HepG2 (cell line): ENCODE measurements at regions not wholly inside any gene's neighbourhood (a gene's known extent, or its start where the extent isn't known, plus 50 kb on each side); places are given as distances from the start of the nearest gene placed in this dataset.

Experiments
- AKNA ChIP-seq: sonication (generic); formaldehyde crosslinking; IDR thresholded peaks from 2 replicates; pipeline ENCODE4 v1.4.0; 2020; ENCODE audit warnings: missing genetic modification reagents, borderline replicate concordance
- ATF2 ChIP-seq: sonication (generic); formaldehyde crosslinking; IDR thresholded peaks from 2 replicates; pipeline ENCODE4 v1.4.0; 2020; ENCODE audit warnings: missing genetic modification reagents
- ATM ChIP-seq: fragments of 450-650 bp; IDR thresholded peaks from 2 replicates; pipeline ENCODE4 v1.7.1; 2017; ENCODE audit warnings: mild to moderate bottlenecking, borderline replicate concordance
- BRCA1 ChIP-seq: sonication (generic); formaldehyde crosslinking; IDR thresholded peaks from 2 replicates; pipeline ENCODE4 v1.4.0; 2020; ENCODE audit warnings: missing genetic modification reagents
- CC2D1A ChIP-seq: sonication (generic); formaldehyde crosslinking; IDR thresholded peaks from 2 replicates; pipeline ENCODE4 v1.8.1; 2023; ENCODE audit warnings: mild to moderate bottlenecking, missing genetic modification reagents
- GMEB1 ChIP-seq: sonication (generic); formaldehyde crosslinking; IDR thresholded peaks from 2 replicates; pipeline ENCODE4 v1.5.1; 2020; ENCODE audit warnings: missing genetic modification reagents, mild to moderate bottlenecking, borderline replicate concordance
- MLLT10 ChIP-seq: sonication (generic); formaldehyde crosslinking; IDR thresholded peaks from 2 replicates; pipeline ENCODE4 v1.4.0; 2020; ENCODE audit warnings: missing genetic modification reagents
- NFKB2 ChIP-seq: sonication (generic); formaldehyde crosslinking; IDR thresholded peaks from 2 replicates; pipeline ENCODE4 v1.4.0; 2020; ENCODE audit warnings: missing genetic modification reagents, borderline replicate concordance
- PBX3 ChIP-seq: sonication (generic); formaldehyde crosslinking; IDR thresholded peaks from 2 replicates; pipeline ENCODE4 v1.8.1; 2023; ENCODE audit warnings: missing genetic modification reagents, inconsistent platforms, borderline replicate concordance
- PHB2 ChIP-seq: fragments of 450-650 bp; IDR thresholded peaks from 2 replicates; pipeline ENCODE4 v1.6.1; 2018; ENCODE audit not compliant: partially characterized antibody
- PRMT3 ChIP-seq: sonication (generic); formaldehyde crosslinking; IDR thresholded peaks from 2 replicates; pipeline ENCODE4 v1.8.1; 2022; ENCODE audit warnings: low read depth, mild to moderate bottlenecking, moderate library complexity, missing genetic modification reagents, borderline replicate concordance
- SIX4 ChIP-seq: sonication (generic); formaldehyde crosslinking; IDR thresholded peaks from 2 replicates; pipeline ENCODE4 v1.4.0; 2020; ENCODE audit warnings: missing genetic modification reagents
- ZC3H4 ChIP-seq: sonication (generic); formaldehyde crosslinking; IDR thresholded peaks from 2 replicates; pipeline ENCODE4 v1.4.0; 2020; ENCODE audit warnings: missing genetic modification reagents, borderline replicate concordance
- ZNF12 ChIP-seq: sonication (generic); formaldehyde crosslinking; IDR thresholded peaks from 2 replicates; pipeline ENCODE4 v1.5.0; 2020; ENCODE audit warnings: missing genetic modification reagents
- ZNF207 ChIP-seq: fragments of 450-650 bp; IDR thresholded peaks from 2 replicates; pipeline ENCODE4 v1.6.1; 2016; ENCODE audit warnings: antibody characterized with exemption, borderline replicate concordance
- ZNF260 ChIP-seq: sonication (generic); formaldehyde crosslinking; IDR thresholded peaks from 2 replicates; pipeline ENCODE4 v1.4.0; 2020; ENCODE audit warnings: missing genetic modification reagents, low read depth, mild to moderate bottlenecking, borderline replicate concordance
- ZNF562 ChIP-seq: sonication (generic); formaldehyde crosslinking; IDR thresholded peaks from 2 replicates; pipeline ENCODE4 v1.8.0; 2022; ENCODE audit warnings: missing genetic modification reagents, borderline replicate concordance
- ZNF569 ChIP-seq: sonication (generic); formaldehyde crosslinking; IDR thresholded peaks from 2 replicates; pipeline ENCODE4 v1.5.0; 2020; ENCODE audit warnings: mild to moderate bottlenecking, missing genetic modification reagents, moderate library complexity, borderline replicate concordance
- ZNF747 ChIP-seq: sonication (generic); formaldehyde crosslinking; IDR thresholded peaks from 2 replicates; pipeline ENCODE4 v1.8.1; 2023; ENCODE audit warnings: missing genetic modification reagents, mild to moderate bottlenecking, borderline replicate concordance
- ZNF768 ChIP-seq: sonication (generic); formaldehyde crosslinking; IDR thresholded peaks from 2 replicates; pipeline ENCODE4 v1.4.0; 2020; ENCODE audit warnings: missing genetic modification reagents
- ZNF788 ChIP-seq: sonication (generic); formaldehyde crosslinking; IDR thresholded peaks from 2 replicates; pipeline ENCODE4 v1.5.0; 2020; ENCODE audit warnings: mild to moderate bottlenecking, missing genetic modification reagents, borderline replicate concordance
- ZSCAN25 ChIP-seq: sonication (generic); formaldehyde crosslinking; IDR thresholded peaks from 2 replicates; pipeline ENCODE4 v1.8.0; 2022; ENCODE audit warnings: mild to moderate bottlenecking, missing genetic modification reagents

GRCh38 chr15:62886431-62887071 lies 156.0 kb upstream of the TPM1 start (continued):
- no peak for TF ChIP-seq ZNF747 (CRISPR knock-in tag)
- TF ChIP-seq ZNF207, result no peak
- no peak; the same call in 1 of the 2 replicates for TF ChIP-seq ZNF768 (CRISPR knock-in tag)
- no peak for TF ChIP-seq SIX4 (CRISPR knock-in tag)
- TF ChIP-seq ZNF260 (CRISPR knock-in tag), result no peak
- TF ChIP-seq NFKB2 (CRISPR knock-in tag), result no peak
- no peak for TF ChIP-seq ZNF569 (CRISPR knock-in tag)
- TF ChIP-seq ZC3H4 (CRISPR knock-in tag), result no peak
- TF ChIP-seq GMEB1 (CRISPR knock-in tag), result no peak; the same call in 1 of the 2 replicates
- TF ChIP-seq MLLT10, result no peak
- 0 out of 2 replicates have a peak, but pooled peaks have one; percentile 32 for TF ChIP-seq PRMT3 (CRISPR knock-in tag)
- TF ChIP-seq CC2D1A (CRISPR knock-in tag), result no peak
- TF ChIP-seq ZNF788 (CRISPR knock-in tag), result peak; percentile 77; the same call in 1 of the 2 replicates
- TF ChIP-seq ZNF562, result no peak
- peak; percentile 54 for TF ChIP-seq ZSCAN25 (CRISPR knock-in tag)
- no peak for TF ChIP-seq ATM
- no peak for TF ChIP-seq AKNA (CRISPR knock-in tag)
- no peak for TF ChIP-seq PHB2
- no peak for TF ChIP-seq PBX3 (CRISPR knock-in tag)
- TF ChIP-seq ATF2 (CRISPR knock-in tag), result no peak
- no peak; the same call in 1 of the 2 replicates for TF ChIP-seq ZNF12 (CRISPR knock-in tag)
- no peak for TF ChIP-seq BRCA1
